Testis (tissue), 2 donors: ENCODE measurements at regions not wholly inside any gene's neighbourhood (a gene's known extent, or its start where the extent isn't known, plus 50 kb on each side); places are given as distances from the start of the nearest gene placed in this dataset.

Experiments used
- POLR2A ChIP-seq: fragments of 450-650 bp; IDR thresholded peaks from one replicate; pipeline ENCODE4 v1.6.1; 2017; ENCODE audit warnings: antibody characterized with exemption, mild to moderate bottlenecking, moderate library complexity
- TF ChIP-seq, protein P1 (sequence below), 3 experiments: fragments of 450-650 bp in 2 of 3; fragments of 200-600 bp in 1 of 3; sonication (generic) in 1 of 3; IDR thresholded peaks; one replicate each; pipeline ENCODE4 v1.5.1; 2016 to 2019; ENCODE audit warnings: antibody characterized with exemption in 3 of 3, mild to moderate bottlenecking in 2 of 3, moderate library complexity in 1 of 3

DNA sequence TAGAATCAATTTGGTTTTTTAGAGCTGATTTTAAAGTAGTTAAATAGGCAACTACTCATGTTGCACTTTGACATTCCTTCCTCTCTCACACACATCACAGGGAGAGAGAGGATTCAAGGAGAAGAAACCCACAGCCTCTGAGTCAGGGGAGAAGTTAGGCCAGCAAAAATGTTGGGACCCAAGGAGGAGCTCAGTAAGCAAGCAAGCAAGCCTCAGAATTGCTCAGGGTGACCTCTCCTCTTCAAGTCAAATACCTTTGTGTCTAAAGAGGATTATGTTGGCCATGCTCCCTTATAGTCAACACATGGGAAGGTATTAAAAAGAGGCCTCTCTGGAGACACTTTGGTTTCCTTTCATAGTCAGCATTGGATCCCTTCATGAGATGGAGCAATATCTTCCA, 80.5 kb upstream of the WARS2 start:
- TF ChIP-seq, protein P1, sequence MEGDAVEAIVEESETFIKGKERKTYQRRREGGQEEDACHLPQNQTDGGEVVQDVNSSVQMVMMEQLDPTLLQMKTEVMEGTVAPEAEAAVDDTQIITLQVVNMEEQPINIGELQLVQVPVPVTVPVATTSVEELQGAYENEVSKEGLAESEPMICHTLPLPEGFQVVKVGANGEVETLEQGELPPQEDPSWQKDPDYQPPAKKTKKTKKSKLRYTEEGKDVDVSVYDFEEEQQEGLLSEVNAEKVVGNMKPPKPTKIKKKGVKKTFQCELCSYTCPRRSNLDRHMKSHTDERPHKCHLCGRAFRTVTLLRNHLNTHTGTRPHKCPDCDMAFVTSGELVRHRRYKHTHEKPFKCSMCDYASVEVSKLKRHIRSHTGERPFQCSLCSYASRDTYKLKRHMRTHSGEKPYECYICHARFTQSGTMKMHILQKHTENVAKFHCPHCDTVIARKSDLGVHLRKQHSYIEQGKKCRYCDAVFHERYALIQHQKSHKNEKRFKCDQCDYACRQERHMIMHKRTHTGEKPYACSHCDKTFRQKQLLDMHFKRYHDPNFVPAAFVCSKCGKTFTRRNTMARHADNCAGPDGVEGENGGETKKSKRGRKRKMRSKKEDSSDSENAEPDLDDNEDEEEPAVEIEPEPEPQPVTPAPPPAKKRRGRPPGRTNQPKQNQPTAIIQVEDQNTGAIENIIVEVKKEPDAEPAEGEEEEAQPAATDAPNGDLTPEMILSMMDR (IDR thresholded peaks at IDR 0.05) = no peak
- TF ChIP-seq POLR2A = no peak
